GM12878 (cell line): ENCODE measurements at regions not wholly inside any gene's neighbourhood (a gene's known extent, or its start where the extent isn't known, plus 50 kb on each side); places are given as distances from the start of the nearest gene placed in this dataset.

Experiments
- ATAC-seq: fragments of 200-7000 bp; cut with Tn5 transposase; 3 replicates; pipeline ENCODE4 v1.9.1; 2020; ENCODE audit warnings: mild to moderate bottlenecking, moderate library complexity
- BruUV-seq: library from RNA; stranded (reverse); fragments of 400-500 nt; replicated peaks from 2 replicates; lab custom pipeline; 2021; lab: Mats Ljungman, UMichigan
- CTCF ChIA-PET: fragments of 300-600 bp; sonication (Branson Sonifier 250); formaldehyde crosslinking; extraction: SDS; loops from one replicate; lab custom pipeline; 2021; ENCODE audit warnings: inconsistent platforms; lab: Yijun Ruan, JAX
- POLR2A ChIA-PET: fragments of 350-600 bp; formaldehyde crosslinking; extraction: SDS; loops from one replicate; lab custom pipeline; 2021; ENCODE audit warnings: inconsistent platforms; lab: Charles Lee
- RAD21 ChIA-PET: fragments of 300-600 bp; sonication (Branson Sonifier 250); formaldehyde crosslinking; loops from one replicate; lab custom pipeline; 2023; ENCODE audit warnings: antibody characterized with exemption; ENCODE audit not compliant: unreplicated experiment; lab: Charles Lee
- SMC1A ChIA-PET: fragments of 300-600 bp; sonication (Branson Sonifier 250); formaldehyde crosslinking; loops from one replicate; lab custom pipeline; 2023; ENCODE audit not compliant: unreplicated experiment, uncharacterized antibody; lab: Charles Lee
- DNase-seq: peaks from one replicate; pipeline ENCODE4 v3.0.0-alpha.2; 2011; ENCODE audit warnings: low read depth, low spot score
- FAIRE-seq: peaks from 3 replicates; lab custom pipeline; 2011; peaks lifted over from hg19 to GRCh38; lab: Jason Lieb, UNC
- H2AFZ ChIP-seq: 2 replicates; pipeline ENCODE4 v1.6.0; 2011; ENCODE audit warnings: low read depth, low read length, control low read depth; ENCODE audit not compliant: control insufficient read depth
- H3K27ac ChIP-seq: 2 replicates; pipeline ENCODE4 v1.5.1; 2011; ENCODE audit warnings: control low read depth; ENCODE audit not compliant: control insufficient read depth, insufficient read depth
- H3K27me3 ChIP-seq, 2 experiments: replicated peaks in 1 of 2; 2 replicates each; pipeline versions ENCODE4 v1.6.0 to v1.6.1; 2011; ENCODE audit warnings: low read length in 1 of 2; ENCODE audit not compliant: control insufficient read depth in 2 of 2, insufficient read depth in 2 of 2
- H3K36me3 ChIP-seq, 2 experiments: 2 replicates each; pipeline ENCODE4 v1.5.1; 2011; ENCODE audit warnings: low read length in 1 of 2; ENCODE audit not compliant: control insufficient read depth in 2 of 2, insufficient read depth in 2 of 2
- H3K4me1 ChIP-seq: 2 replicates; pipeline ENCODE4 v1.6.1; 2011; ENCODE audit warnings: mild to moderate bottlenecking, low read length, moderate library complexity, mixed read lengths; ENCODE audit not compliant: control insufficient read depth, insufficient read depth
- H3K4me2 ChIP-seq: 2 replicates; pipeline ENCODE4 v1.6.0; 2011; ENCODE audit warnings: control low read depth; ENCODE audit not compliant: control insufficient read depth, insufficient read depth
- H3K4me3 ChIP-seq: fragments of 200-600 bp; sonication (generic); 2 replicates; pipeline ENCODE4 v1.5.1; 2016
- H3K79me2 ChIP-seq: 2 replicates; pipeline ENCODE4 v1.6.0; 2011; ENCODE audit warnings: low read length; ENCODE audit not compliant: control insufficient read depth, insufficient read depth
- H3K9ac ChIP-seq: 2 replicates; pipeline ENCODE4 v1.8.0; 2011; ENCODE audit warnings: low read length, control low read depth, mixed read lengths; ENCODE audit not compliant: control insufficient read depth, insufficient read depth
- H3K9me3 ChIP-seq: replicated peaks from 3 replicates; pipeline ENCODE4 v1.5.1; 2011; ENCODE audit warnings: mild to moderate bottlenecking, low read length; ENCODE audit not compliant: control insufficient read depth, insufficient read depth
- H4K20me1 ChIP-seq: 2 replicates; pipeline ENCODE4 v1.6.0; 2011; ENCODE audit not compliant: control insufficient read depth, insufficient read depth
- CEBPB ChIP-seq, 2 experiments: fragments of 150-350 bp in 1 of 2; IDR thresholded peaks; 2 replicates each; pipeline ENCODE4 v1.6.1; 2012 to 2014; ENCODE audit warnings: low read depth in 2 of 2, low read length in 2 of 2, borderline replicate concordance in 1 of 2, inconsistent platforms in 1 of 2
- DPF2 ChIP-seq: fragments of 450-650 bp; IDR thresholded peaks from 2 replicates; pipeline ENCODE4 v1.6.1; 2017; ENCODE audit warnings: mild to moderate bottlenecking
- FOXM1 ChIP-seq: IDR thresholded peaks from 2 replicates; pipeline ENCODE4 v1.6.1; 2012; ENCODE audit warnings: low read depth, mild to moderate bottlenecking, inconsistent platforms, low read length, moderate library complexity
- HCFC1 ChIP-seq: fragments of 150-350 bp; IDR thresholded peaks from 2 replicates; pipeline ENCODE4 v1.6.1; 2014; ENCODE audit warnings: low read length
- JUNB ChIP-seq: IDR thresholded peaks from 2 replicates; pipeline ENCODE4 v1.6.1; 2016; ENCODE audit warnings: antibody characterized with exemption, mild to moderate bottlenecking
- NR2C1 ChIP-seq: fragments of 450-650 bp; IDR thresholded peaks from 2 replicates; pipeline ENCODE4 v1.6.1; 2017; ENCODE audit warnings: antibody characterized with exemption, mild to moderate bottlenecking, moderate library complexity
- RCOR1 ChIP-seq: conservative IDR thresholded peaks from 2 replicates; pipeline ENCODE4 v1.6.1; 2012; ENCODE audit warnings: low read depth, low read length, improper control_type of control experiment
- SMARCA5 ChIP-seq: fragments of 450-650 bp; IDR thresholded peaks from 2 replicates; pipeline ENCODE4 v1.6.1; 2017; ENCODE audit warnings: mild to moderate bottlenecking
- SPI1 ChIP-seq: IDR thresholded peaks from 2 replicates; pipeline ENCODE4 v1.6.1; 2011; ENCODE audit warnings: low read depth, mild to moderate bottlenecking, low read length, moderate library complexity, borderline replicate concordance; ENCODE audit not compliant: insufficient read depth
- TARDBP ChIP-seq: IDR thresholded peaks from 2 replicates; pipeline ENCODE4 v1.6.1; 2016; ENCODE audit warnings: borderline replicate concordance
- ZBED1 ChIP-seq: IDR thresholded peaks from 2 replicates; pipeline ENCODE4 v1.6.1; 2016; ENCODE audit warnings: borderline replicate concordance
- WGBS: methylation state at CpG from one replicate; pipeline ENCODE4 v1.1.6; 2016; ENCODE audit warnings: low lambda C conversion rate; ENCODE audit not compliant: insufficient replicate concordance, insufficient coverage; ENCODE audit errors: missing lambda C conversion rate; 5-methylcytosine and 5-hydroxymethylcytosine counted together
- in situ Hi-C: fragments of 300-500 bp; cut with MboI; formaldehyde crosslinking; loops from 9 replicates; pipeline ENCODE4 v1.14.3; 2018; ENCODE audit warnings: mixed read lengths
- intact Hi-C: fragments of 100-400 bp; cut with micrococcal nuclease; formaldehyde crosslinking; loops from one replicate; pipeline ENCODE4 v1.14.2; 2022; ENCODE audit not compliant: unreplicated experiment
- TF ChIP-seq, protein P1 (sequence below): fragments of 450-650 bp; IDR thresholded peaks from 2 replicates; pipeline ENCODE4 v1.6.1; 2018; ENCODE audit warnings: mild to moderate bottlenecking, low read depth, moderate library complexity; ENCODE audit not compliant: partially characterized antibody
- TF ChIP-seq, protein P2 (sequence below): fragments of 450-650 bp; IDR thresholded peaks from 2 replicates; pipeline ENCODE4 v1.6.1; 2017; ENCODE audit warnings: low read depth, mild to moderate bottlenecking, moderate library complexity

DNA sequence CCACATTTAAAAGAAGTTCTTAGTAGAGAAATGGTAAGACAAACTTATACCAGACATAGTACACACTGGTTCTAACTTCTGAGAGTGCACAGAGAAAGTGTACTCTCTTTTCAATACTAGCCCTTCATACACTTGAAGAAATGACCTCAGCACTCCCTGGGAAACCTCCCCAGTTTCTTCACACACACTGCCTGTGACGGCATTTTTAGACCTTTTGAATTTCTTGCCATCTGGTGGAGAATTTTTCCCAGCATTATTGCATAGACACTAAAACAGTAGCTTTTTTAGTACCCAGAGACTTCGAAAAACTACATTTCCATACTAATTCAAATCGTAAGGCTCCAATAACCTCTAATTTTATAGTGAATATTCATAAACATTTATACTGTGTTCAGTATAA, 341.6 kb upstream of the MAOA start:
- no peaks in the 10 kb centered on the region for H3K9me3 ChIP-seq
- ATAC-seq (no peak), DNase-seq (no peak), FAIRE-seq (no peak)
- intact Hi-C loops (no loop called here), in situ Hi-C loops (no loop called here)
- no peak overlapping the region for H3K27ac ChIP-seq
- no peaks in the 10 kb centered on the region for H3K4me1 ChIP-seq
- no TSS peak for BruUV-seq
- no peak overlapping the region for H2AFZ ChIP-seq
- H3K4me2 ChIP-seq, result no peak overlapping the region
- no peak overlapping the region for H3K4me3 ChIP-seq
- H3K36me3 ChIP-seq, result no peaks in the 10 kb centered on the region
- ChIA-PET POLR2A (no interaction called here), SMC1A (no interaction called here), CTCF (no interaction called here), RAD21 (no interaction called here)
- no peaks in the 10 kb centered on the region for H4K20me1 ChIP-seq
- TF ChIP-seq HCFC1, result no peak
- no peak for TF ChIP-seq JUNB
- TF ChIP-seq SMARCA5, result no peak
- no peak for TF ChIP-seq RCOR1
- TF ChIP-seq SPI1, result no peak
- TF ChIP-seq DPF2, result no peak
- TF ChIP-seq FOXM1, result no peak
- TF ChIP-seq NR2C1, result no peak
- no peak for TF ChIP-seq CEBPB (IDR thresholded peaks at IDR 0.05; ENCODE audit: borderline replicate concordance in 1 of 2, low read depth in 2 of 2, low read length in 2 of 2)
- TF ChIP-seq, protein P1, sequence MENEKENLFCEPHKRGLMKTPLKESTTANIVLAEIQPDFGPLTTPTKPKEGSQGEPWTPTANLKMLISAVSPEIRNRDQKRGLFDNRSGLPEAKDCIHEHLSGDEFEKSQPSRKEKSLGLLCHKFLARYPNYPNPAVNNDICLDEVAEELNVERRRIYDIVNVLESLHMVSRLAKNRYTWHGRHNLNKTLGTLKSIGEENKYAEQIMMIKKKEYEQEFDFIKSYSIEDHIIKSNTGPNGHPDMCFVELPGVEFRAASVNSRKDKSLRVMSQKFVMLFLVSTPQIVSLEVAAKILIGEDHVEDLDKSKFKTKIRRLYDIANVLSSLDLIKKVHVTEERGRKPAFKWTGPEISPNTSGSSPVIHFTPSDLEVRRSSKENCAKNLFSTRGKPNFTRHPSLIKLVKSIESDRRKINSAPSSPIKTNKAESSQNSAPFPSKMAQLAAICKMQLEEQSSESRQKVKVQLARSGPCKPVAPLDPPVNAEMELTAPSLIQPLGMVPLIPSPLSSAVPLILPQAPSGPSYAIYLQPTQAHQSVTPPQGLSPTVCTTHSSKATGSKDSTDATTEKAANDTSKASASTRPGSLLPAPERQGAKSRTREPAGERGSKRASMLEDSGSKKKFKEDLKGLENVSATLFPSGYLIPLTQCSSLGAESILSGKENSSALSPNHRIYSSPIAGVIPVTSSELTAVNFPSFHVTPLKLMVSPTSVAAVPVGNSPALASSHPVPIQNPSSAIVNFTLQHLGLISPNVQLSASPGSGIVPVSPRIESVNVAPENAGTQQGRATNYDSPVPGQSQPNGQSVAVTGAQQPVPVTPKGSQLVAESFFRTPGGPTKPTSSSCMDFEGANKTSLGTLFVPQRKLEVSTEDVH, result no peak
- TF ChIP-seq, protein P2, sequence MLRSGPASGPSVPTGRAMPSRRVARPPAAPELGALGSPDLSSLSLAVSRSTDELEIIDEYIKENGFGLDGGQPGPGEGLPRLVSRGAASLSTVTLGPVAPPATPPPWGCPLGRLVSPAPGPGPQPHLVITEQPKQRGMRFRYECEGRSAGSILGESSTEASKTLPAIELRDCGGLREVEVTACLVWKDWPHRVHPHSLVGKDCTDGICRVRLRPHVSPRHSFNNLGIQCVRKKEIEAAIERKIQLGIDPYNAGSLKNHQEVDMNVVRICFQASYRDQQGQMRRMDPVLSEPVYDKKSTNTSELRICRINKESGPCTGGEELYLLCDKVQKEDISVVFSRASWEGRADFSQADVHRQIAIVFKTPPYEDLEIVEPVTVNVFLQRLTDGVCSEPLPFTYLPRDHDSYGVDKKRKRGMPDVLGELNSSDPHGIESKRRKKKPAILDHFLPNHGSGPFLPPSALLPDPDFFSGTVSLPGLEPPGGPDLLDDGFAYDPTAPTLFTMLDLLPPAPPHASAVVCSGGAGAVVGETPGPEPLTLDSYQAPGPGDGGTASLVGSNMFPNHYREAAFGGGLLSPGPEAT, result no peak
- TF ChIP-seq ZBED1, result no peak
- TF ChIP-seq TARDBP, result no peak
- H3K27me3 ChIP-seq, result no peaks in the 10 kb centered on the region
- 4% methylated on average over 3 of the region's 3 CpGs for WGBS
- no peaks in the 10 kb centered on the region for H3K79me2 ChIP-seq
- H3K9ac ChIP-seq, result no peak overlapping the region
